ENCODE measurements at regions not wholly inside any gene's neighbourhood (a gene's known extent, or its start where the extent isn't known, plus 50 kb on each side); places are given as distances from the start of the nearest gene placed in this dataset.
A peak's percentile ranks its signal among the peaks of the same experiment; 100 is the strongest.

DNA sequence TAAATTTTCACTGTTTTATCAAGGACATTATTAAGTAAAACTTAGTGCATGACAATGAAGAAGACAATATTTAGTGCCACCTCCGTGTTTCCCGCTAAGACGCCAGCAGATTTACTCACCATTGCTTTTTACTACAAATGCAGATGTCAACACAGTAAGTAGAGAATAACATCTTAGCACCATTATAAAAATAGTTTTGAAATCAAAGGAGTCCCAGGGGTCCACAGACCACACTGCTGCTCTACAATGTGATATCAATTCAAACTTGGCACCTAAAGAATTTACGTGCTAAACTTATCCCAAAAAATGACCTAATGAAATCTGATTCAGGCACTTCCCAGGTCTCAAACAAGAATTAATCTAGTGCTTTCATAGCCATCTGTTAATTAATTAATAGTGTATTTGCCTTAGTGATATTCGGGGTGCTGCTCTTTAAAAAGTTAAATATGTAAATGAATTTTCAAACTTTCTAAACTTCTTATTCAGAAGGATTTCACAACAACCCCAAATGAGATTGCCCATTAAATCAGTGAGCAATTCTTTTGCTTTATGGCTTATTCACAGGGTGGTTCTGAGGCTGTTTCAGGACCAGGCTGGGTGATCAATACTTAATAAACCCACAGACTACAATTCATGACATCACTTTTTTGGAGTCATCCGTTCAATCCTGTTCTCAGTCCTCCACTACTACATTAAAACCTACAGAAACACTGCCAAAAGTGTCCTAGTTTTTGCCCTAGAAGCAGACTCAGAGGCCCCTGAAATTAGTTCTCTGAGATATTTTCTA, 161.3 kb upstream of the LMNTD1 start:
- Histone ChIP-seq H3K4me3 (ENCODE audit: insufficient read depth, low read depth, low read length) (no peak overlapping the region), H3K27me3 (ENCODE audit: control insufficient read depth, insufficient read depth, low read length) (no peaks in the 10 kb centered on the region), H3K36me3 (replicated peaks; ENCODE audit: control insufficient read depth, insufficient read depth, low read length) (no peaks in the 10 kb centered on the region)
- DNase-seq: no peak

DNA sequence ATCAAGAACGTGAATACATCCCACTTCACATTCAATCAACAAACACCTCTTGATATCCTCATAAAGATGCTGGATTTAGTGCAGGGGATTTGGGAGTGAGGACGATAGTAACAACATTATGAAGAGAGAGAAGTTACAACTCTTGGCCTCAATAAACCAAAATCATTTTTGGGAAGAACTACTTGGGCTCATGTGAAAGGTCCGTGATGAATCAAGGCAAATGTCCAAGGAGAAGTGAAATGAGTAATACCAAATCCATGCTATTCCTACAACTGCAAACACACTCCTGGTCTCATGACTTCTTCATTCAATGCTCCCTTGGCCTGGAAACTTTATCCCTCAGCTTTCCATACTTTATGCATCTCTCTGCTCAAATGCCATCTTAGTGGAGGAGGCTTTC, 162.0 kb upstream of the LMNTD1 start:
- no peak overlapping the region for H3K4me3 ChIP-seq (ENCODE audit: insufficient read depth, low read depth, low read length)
- no peak for DNase-seq
- no peaks in the 10 kb centered on the region for H3K36me3 ChIP-seq (replicated peaks; ENCODE audit: control insufficient read depth, insufficient read depth, low read length)

DNA sequence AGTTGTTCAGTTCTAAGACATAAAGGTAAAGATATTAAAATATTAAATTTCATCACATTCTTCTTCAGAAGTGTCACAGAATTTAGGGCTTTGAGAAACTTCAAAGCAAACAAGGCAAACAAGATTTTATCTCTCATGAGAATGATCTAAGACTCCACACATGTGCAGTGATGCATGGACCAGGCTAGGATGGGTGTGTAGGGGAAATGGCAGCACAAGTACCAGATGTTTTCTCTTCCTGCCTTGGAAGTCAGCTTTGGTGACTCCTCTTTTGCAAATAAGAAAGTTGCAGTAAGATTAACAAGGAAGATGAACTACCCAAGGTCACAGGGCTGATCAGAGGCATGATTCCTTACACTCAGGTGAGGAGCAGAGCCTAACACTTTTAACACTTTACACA, 163.8 kb upstream of the LMNTD1 start:
- no peaks in the 10 kb centered on the region for H3K36me3 ChIP-seq (replicated peaks; ENCODE audit: control insufficient read depth, insufficient read depth, low read length)
- H3K27me3 ChIP-seq (ENCODE audit: control insufficient read depth, insufficient read depth, low read length): no peaks in the 10 kb centered on the region
- DNase-seq: no peak
- no peak overlapping the region for H3K4me3 ChIP-seq (ENCODE audit: insufficient read depth, low read depth, low read length)

More for the DNA sequence above, 162.0 kb upstream of the LMNTD1 start:
- H3K27me3 ChIP-seq (ENCODE audit: control insufficient read depth, insufficient read depth, low read length): no peaks in the 10 kb centered on the region

DNA sequence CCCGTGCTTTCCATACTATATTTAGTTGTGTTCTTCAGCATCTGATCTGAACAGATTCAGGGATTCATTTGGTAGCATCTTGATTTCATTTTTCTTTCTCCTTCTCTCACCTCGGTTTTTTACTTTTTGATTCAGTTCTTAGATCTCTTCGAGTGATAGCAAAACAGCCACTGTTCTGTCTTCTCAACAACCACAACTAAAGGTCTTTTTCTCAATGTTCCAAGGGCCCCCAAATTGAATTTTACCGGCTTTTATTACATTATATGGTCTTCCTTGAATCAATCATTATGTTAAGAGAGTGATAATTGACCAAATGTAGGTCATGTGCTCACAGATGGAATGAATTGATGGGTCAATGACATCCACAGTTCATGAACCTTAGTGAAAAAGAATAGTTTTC, 164.5 kb upstream of the LMNTD1 start:
- DNase-seq: no peak
- Histone ChIP-seq H3K4me3 (ENCODE audit: insufficient read depth, low read depth, low read length) (no peak overlapping the region), H3K27me3 (ENCODE audit: control insufficient read depth, insufficient read depth, low read length) (no peaks in the 10 kb centered on the region), H3K36me3 (replicated peaks; ENCODE audit: control insufficient read depth, insufficient read depth, low read length) (no peaks in the 10 kb centered on the region)

- Histone ChIP-seq H3K27me3 (ENCODE audit: control insufficient read depth, insufficient read depth, low read length) (no peaks in the 10 kb centered on the region), H3K4me3 (ENCODE audit: insufficient read depth, low read depth, low read length) (no peak overlapping the region), H3K36me3 (replicated peaks; ENCODE audit: control insufficient read depth, insufficient read depth, low read length) (no peaks in the 10 kb centered on the region)
- no peak for DNase-seq
These were observed 165.1 kb upstream of the LMNTD1 start for GRCh38 chr12:25718081-25718731.

DNA sequence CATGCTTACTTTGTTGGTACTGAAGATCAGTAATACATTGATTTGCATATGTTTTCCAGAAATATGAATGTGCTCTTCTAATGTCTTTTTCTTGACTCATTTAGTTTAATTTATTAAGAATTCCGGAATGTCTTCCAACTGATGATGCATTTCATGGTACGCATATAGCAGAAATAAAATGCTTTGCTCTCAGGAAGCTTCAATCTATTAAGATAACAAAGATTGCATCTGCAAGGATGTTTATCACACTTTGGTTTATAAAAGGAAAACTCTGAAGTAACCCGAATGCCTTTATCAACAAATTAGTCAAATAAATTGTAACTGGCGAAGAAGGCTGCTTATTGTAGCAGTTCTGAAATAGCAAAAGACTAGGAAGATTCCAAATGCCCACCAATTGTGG, 166.4 kb upstream of the LMNTD1 start:
- H3K27me3 ChIP-seq (ENCODE audit: control insufficient read depth, insufficient read depth, low read length): no peaks in the 10 kb centered on the region
- H3K36me3 ChIP-seq (replicated peaks; ENCODE audit: control insufficient read depth, insufficient read depth, low read length): no peaks in the 10 kb centered on the region
- DNase-seq: no peak
- H3K4me3 ChIP-seq (ENCODE audit: insufficient read depth, low read depth, low read length): no peak overlapping the region

- DNase-seq: no peak
- H3K27me3 ChIP-seq (ENCODE audit: control insufficient read depth, insufficient read depth, low read length): no peaks in the 10 kb centered on the region
- H3K4me3 ChIP-seq (ENCODE audit: insufficient read depth, low read depth, low read length): no peak overlapping the region
- no peaks in the 10 kb centered on the region for H3K36me3 ChIP-seq (replicated peaks; ENCODE audit: control insufficient read depth, insufficient read depth, low read length)
These were observed 170.3 kb upstream of the LMNTD1 start for GRCh38 chr12:25723336-25723735.

DNA sequence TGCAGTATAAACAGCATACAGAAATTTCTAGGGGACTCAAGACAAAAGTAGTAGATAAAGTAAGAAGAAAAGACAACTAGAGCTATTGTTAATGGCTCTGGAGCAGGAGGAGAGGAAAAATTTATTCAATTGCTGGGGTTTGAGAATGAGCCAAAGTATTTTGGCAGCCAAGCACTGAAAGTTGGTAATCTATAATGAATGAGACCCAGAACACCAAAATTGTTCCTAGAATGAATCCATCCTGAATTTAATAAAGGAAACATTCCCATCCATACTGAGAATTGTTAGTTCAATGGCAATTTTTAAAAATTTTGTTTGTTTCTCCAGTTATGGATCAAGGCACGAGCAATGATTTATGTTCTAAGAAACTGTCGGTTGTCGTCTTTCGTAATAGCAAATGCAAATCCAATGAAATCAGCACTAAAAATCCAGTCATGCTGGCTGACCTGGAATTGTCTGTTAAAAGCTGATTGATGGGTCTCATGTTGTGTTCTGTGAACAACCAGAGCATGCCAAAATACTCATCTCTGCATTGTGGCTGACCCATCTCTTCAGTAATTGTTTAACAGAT, 170.9 kb upstream of the LMNTD1 start:
- Histone ChIP-seq H3K27me3 (ENCODE audit: control insufficient read depth, insufficient read depth, low read length) (no peaks in the 10 kb centered on the region), H3K4me3 (ENCODE audit: insufficient read depth, low read depth, low read length) (no peak overlapping the region), H3K36me3 (replicated peaks; ENCODE audit: control insufficient read depth, insufficient read depth, low read length) (no peaks in the 10 kb centered on the region)
- no peak for DNase-seq

GRCh38 chr12:25725470-25725869, 172.4 kb upstream of the LMNTD1 start:
- Histone ChIP-seq H3K27me3 (ENCODE audit: control insufficient read depth, insufficient read depth, low read length) (no peaks in the 10 kb centered on the region), H3K4me3 (ENCODE audit: insufficient read depth, low read depth, low read length) (no peak overlapping the region), H3K36me3 (replicated peaks; ENCODE audit: control insufficient read depth, insufficient read depth, low read length) (no peaks in the 10 kb centered on the region)
- no peak for DNase-seq

GRCh38 chr12:25725931-25726330, 172.8 kb upstream of the LMNTD1 start:
- H3K4me3 ChIP-seq (ENCODE audit: insufficient read depth, low read depth, low read length): no peak overlapping the region
- H3K27me3 ChIP-seq (ENCODE audit: control insufficient read depth, insufficient read depth, low read length): no peaks in the 10 kb centered on the region
- no peaks in the 10 kb centered on the region for H3K36me3 ChIP-seq (replicated peaks; ENCODE audit: control insufficient read depth, insufficient read depth, low read length)
- no peak for DNase-seq

GRCh38 chr12:25728056-25728595, 175.0 kb upstream of the LMNTD1 start:
- Histone ChIP-seq H3K36me3 (replicated peaks; ENCODE audit: control insufficient read depth, insufficient read depth, low read length) (no peaks in the 10 kb centered on the region), H3K4me3 (ENCODE audit: insufficient read depth, low read depth, low read length) (no peak overlapping the region), H3K27me3 (ENCODE audit: control insufficient read depth, insufficient read depth, low read length) (no peaks in the 10 kb centered on the region)
- no peak for DNase-seq

GRCh38 chr12:25730489-25731349, 177.6 kb upstream of the LMNTD1 start:
- Histone ChIP-seq H3K4me3 (ENCODE audit: insufficient read depth, low read depth, low read length) (no peak overlapping the region), H3K27me3 (ENCODE audit: control insufficient read depth, insufficient read depth, low read length) (no peaks in the 10 kb centered on the region), H3K36me3 (replicated peaks; ENCODE audit: control insufficient read depth, insufficient read depth, low read length) (no peaks in the 10 kb centered on the region)
- DNase-seq: peak; percentile 19

DNA sequence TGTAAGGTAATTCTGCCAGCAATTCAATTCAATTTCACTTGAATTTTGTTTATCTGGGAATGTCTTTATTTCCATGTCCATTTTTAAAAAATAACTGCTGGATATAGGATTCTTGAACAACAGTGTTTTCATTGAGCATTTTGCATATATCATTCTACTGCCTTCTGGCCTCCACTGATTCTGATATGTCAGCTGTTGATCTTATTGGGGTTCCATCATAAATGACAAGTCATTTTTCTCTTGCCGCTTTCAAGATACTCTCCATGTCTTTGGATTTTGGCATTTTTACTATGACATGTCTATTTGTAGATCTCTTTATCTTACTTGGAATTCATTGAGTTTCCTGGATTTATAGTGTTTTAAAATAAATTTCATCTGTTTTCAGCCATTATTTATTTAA, 180.5 kb upstream of the LMNTD1 start:
- no peak overlapping the region for H3K4me3 ChIP-seq (ENCODE audit: insufficient read depth, low read depth, low read length)

GRCh38 chr12:25734529-25735180, 181.6 kb upstream of the LMNTD1 start:
- no peaks in the 10 kb centered on the region for H3K27me3 ChIP-seq (ENCODE audit: control insufficient read depth, insufficient read depth, low read length)
- H3K36me3 ChIP-seq (replicated peaks; ENCODE audit: control insufficient read depth, insufficient read depth, low read length): no peaks in the 10 kb centered on the region
- no peak overlapping the region for H3K4me3 ChIP-seq (ENCODE audit: insufficient read depth, low read depth, low read length)
- DNase-seq: no peak

More for the DNA sequence above, 180.5 kb upstream of the LMNTD1 start:
- Histone ChIP-seq H3K27me3 (ENCODE audit: control insufficient read depth, insufficient read depth, low read length) (no peaks in the 10 kb centered on the region), H3K36me3 (replicated peaks; ENCODE audit: control insufficient read depth, insufficient read depth, low read length) (no peaks in the 10 kb centered on the region)
- DNase-seq: no peak

Measured in H7 (cell line).